ENCODE measurements at regions not wholly inside any gene's neighbourhood (a gene's known extent, or its start where the extent isn't known, plus 50 kb on each side); places are given as distances from the start of the nearest gene placed in this dataset.

DNA sequence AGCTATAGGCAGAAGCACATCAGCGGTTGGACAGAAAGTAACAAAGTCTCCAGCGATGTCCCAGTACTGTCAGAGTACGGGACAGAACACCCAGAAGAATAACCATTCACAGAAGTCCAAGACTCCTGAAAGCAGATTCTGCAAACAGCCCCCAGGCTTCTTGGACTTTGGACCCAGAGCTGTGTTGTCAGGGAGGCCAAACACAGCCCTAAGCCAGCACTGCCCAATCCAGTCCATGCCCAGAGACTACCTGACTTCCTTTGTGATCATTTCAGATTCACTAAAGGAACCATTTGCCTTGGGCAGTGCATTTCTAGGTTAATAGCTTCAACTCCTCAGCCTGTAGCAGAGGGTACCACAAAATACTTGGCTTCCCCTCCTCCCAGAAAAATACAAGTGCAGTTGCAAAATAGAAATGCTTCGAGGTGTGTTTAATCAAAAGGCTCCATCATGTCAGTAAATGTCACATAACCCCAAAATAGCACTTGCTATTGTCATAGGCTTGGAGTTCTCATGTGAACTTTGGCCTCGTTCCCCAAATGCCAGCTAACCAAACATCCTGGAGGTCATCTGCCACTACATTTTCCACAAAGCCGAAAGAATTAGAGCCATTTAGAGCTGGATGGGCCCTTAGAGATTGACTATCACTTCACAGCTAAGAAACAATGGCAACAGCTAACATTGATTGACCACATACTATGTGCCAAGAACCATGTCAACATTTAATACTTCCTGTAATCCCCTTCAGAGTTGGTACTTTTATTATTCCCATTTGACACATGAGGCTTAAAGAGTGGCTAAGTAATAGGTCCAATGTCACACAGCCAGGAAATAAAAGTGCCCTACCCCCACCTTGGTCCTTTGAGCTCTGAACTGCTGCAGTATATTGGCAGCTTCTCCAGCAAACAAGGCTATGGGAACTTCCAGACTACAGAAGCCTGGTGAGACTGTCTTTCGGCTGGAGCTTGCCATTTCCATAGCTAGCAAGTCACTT, 329.9 kb downstream of the FOXO1 start:
- TF ChIP-seq YY1 (IDR thresholded peaks at IDR 0.05; ENCODE audit: insufficient read depth, insufficient read length) (no peak), ZNF274 (IDR thresholded peaks at IDR 0.05; ENCODE audit: low read depth, low read length) (no peak), SUZ12 (IDR thresholded peaks at IDR 0.05; ENCODE audit: extremely low read depth, insufficient read depth, insufficient read length) (no peak)
